ENCODE measurements at regions not wholly inside any gene's neighbourhood (a gene's known extent, or its start where the extent isn't known, plus 50 kb on each side); places are given as distances from the start of the nearest gene placed in this dataset.

GRCh38 chr15:46111730-46112129, 476.9 kb downstream of the SQOR start:
- no peak for FAIRE-seq
- TF ChIP-seq CTCF (IDR thresholded peaks at IDR 0.05; ENCODE audit: insufficient read depth, missing control alignments) = no peak
- no peak for DNase-seq (ENCODE audit: insufficient read length, low spot score)

DNA sequence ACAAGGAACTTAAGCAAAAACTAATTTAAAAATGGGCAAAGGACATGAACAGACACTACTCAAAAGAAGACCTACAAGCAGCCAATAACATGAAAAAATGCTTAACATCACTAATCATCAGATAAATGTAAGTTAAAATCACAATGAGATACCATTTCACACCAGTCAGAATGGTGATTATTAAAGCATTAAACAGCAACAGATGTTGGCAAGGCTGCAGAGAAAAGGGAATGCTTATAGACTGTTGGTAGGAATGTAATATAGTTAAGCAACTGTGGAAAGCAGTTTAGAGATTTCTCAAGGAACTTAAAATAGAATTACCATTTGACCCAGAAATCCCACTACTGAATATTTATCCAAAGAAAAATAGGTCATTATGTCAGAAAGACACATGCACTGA, 482.2 kb downstream of the SQOR start:
- FAIRE-seq = no peak
- no peak for TF ChIP-seq CTCF (IDR thresholded peaks at IDR 0.05; ENCODE audit: insufficient read depth, missing control alignments)
- no peak for DNase-seq (ENCODE audit: insufficient read length, low spot score)

- no peak for TF ChIP-seq CTCF (IDR thresholded peaks at IDR 0.05; ENCODE audit: insufficient read depth, missing control alignments)
- DNase-seq (ENCODE audit: insufficient read length, low spot score) (no peak), FAIRE-seq (no peak)
Observed at GRCh38 chr15:46120713-46121112, 485.9 kb downstream of the SQOR start.

DNA sequence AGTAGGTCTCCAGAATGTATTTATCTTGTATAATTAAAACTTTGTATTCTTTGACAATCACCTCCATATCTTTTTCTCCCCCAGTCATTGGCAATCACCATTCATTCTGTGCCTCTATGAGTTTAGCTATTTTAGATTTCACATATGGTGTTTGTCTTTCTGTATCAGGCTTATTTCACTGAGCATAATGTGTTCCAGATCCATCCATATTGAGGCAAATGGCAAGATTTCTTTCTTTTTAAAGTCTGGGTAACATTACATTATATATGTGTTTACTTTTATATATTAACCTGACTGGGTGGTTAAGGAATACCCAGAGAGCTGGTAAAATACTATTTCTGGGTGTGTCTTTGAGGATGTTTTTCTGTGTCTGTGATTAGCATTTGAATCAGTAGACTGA, 486.6 kb downstream of the SQOR start:
- FAIRE-seq (no peak), DNase-seq (ENCODE audit: insufficient read length, low spot score) (no peak)

DNA sequence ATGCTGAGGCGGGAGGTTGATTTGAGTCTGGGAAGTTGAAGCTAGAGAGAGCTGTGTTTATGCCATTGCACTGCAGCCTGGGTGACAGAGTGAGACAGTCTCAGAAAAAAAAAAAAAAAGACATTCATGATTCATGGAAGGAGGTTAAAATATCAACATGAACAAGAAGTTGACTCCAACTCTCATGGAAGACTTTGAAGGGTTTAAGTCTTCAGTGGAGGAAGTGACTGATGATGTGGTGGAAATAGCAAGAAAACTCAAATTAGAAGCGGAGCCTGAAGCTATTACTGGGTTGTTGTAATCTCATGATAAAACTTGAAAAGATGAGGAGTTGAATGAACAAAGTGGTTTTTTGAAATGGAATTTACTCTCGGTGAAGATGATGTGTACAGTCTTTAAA, 491.8 kb downstream of the SQOR start:
- no peak for TF ChIP-seq CTCF (IDR thresholded peaks at IDR 0.05; ENCODE audit: insufficient read depth, missing control alignments)
- no peak for FAIRE-seq
- no peak for DNase-seq (ENCODE audit: insufficient read length, low spot score)

More for the DNA sequence above, 486.6 kb downstream of the SQOR start:
- no peak for TF ChIP-seq CTCF (IDR thresholded peaks at IDR 0.05; ENCODE audit: insufficient read depth, missing control alignments)

- no peak for DNase-seq (ENCODE audit: insufficient read length, low spot score)
- FAIRE-seq = no peak
- TF ChIP-seq CTCF (IDR thresholded peaks at IDR 0.05; ENCODE audit: insufficient read depth, missing control alignments) = no peak
Observed at GRCh38 chr15:46127361-46127874, 492.6 kb downstream of the SQOR start.

GRCh38 chr15:46129145-46129544, 494.3 kb downstream of the SQOR start:
- TF ChIP-seq CTCF (IDR thresholded peaks at IDR 0.05; ENCODE audit: insufficient read depth, missing control alignments) = no peak
- FAIRE-seq (no peak), DNase-seq (ENCODE audit: insufficient read length, low spot score) (no peak)

Data from D721Med (cell line).